GM21786 (cell line): ENCODE measurements at regions not wholly inside any gene's neighbourhood (a gene's known extent, or its start where the extent isn't known, plus 50 kb on each side); places are given as distances from the start of the nearest gene placed in this dataset.

Experiments
- ATAC-seq: cut with Tn5 transposase; IDR thresholded peaks from one replicate; pipeline ENCODE4 v1.9.1; 2021; ENCODE audit not compliant: unreplicated experiment

DNA sequence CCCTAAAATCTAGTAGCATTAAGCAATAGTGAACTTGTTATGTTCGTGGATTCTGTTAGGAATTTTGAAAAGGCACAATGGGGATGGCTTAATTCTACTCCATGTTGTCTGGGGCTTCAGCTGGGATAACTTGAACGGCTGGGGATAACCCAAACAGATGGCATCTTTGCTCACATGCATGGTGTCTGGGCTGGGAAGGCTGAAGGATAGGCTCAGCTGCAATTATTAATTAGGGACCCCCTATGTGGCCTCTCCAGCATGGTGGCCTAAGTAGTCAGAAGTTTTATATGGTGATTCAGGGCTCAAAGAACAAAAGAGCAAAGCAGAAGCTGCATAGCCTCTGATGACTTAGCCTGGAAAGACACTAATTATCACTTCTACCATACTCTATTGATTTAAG lies 551.1 kb downstream of the PSAT1 start:
- no peak for ATAC-seq

DNA sequence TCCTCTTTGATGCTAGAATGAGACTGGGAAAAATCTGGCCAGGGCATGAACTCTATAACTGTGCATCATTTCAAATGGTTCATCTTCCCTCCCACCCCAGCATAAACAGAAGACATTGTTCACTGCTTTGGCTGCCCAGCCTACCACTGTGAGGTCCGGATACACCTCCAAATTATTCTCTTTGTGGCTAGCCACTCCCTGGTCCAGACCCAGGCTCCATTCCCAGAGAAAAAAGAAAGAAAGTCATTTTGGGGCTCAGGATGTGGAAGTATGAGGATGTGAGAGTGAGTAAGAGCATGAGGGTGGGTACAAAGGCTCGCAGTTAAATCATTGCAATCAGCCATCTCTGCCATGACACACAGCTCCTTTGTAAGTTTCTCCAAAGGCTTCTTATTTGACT lies 559.2 kb downstream of the PSAT1 start:
- ATAC-seq = no peak

DNA sequence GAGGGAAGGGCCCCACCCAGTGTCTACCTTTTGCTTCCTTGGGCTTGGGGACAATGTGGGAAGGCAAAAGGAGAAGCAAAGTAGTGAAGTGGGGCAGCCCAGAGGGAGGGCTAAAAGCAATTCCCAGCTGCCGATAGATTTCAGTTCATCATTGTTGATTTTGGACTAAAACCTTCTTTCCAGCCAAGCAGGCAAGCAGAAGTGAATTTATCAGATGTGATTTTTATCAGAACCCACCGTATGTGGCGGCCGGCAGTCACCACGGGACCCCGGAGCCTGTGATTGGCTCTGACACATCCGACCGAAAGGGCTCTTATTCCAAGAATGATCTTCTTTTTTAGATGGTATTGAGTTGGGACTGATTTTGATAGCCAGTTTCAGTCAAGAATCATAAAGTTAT lies 559.9 kb downstream of the PSAT1 start:
- ATAC-seq = no peak

DNA sequence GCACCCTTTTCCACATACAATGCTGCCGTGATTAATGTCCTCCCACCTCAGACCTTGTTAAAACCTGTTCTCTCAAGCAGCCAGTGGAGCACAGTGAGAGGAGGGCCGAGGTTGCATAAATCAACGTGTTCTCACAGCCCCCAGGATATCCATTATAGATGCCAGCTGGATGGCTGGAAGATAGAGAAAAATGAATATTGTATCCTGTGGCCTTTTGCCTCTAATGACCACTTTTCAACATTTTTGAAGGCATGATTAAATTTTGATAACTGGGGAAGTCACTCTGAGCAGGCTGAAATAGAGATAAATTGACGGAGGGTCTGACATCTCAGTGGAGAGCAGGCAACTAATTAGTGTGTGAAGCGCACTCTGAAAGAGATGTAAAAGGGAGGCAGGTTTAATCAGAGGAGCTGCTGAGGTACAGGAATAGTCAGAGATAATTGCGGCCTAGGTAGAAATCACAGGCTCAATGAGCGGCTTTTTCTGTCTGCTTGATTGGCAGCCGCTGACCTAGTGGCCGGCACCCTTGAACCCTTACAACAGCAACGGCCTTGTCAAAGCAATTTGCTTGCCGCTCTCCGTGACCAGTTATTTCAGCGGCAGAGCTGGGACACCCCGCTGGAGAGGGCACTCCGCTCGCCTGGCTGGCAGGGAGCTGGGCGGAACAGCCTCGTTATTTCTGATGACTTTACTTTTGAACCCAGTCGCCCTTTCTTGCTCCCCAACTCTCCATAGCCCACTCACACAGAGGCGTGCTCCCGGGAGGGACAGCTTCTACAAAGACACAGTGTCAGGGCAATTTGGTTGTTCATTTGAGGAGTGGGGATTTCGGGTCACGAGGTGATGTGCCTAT lies 560.7 kb downstream of the PSAT1 start:
- ATAC-seq = no peak

DNA sequence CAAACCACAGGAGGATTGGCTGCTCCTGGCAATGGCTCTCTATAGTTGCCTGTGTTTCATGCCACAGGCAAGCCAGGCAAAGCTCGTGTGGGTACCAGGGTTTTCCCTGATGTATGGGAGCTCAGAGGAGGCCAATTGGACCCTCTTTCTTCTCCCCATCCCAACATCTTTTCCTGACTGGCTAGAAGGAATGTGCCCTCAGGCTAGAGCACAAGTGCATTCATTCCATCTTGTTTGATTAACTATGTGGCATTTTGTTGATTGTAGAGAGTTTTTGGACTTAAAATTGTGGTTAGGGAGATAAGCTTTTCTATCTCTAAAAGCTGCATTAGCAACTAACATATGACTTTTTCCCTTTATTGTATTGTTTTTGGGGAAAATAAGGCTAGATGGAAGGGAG lies 561.3 kb downstream of the PSAT1 start:
- no peak for ATAC-seq

DNA sequence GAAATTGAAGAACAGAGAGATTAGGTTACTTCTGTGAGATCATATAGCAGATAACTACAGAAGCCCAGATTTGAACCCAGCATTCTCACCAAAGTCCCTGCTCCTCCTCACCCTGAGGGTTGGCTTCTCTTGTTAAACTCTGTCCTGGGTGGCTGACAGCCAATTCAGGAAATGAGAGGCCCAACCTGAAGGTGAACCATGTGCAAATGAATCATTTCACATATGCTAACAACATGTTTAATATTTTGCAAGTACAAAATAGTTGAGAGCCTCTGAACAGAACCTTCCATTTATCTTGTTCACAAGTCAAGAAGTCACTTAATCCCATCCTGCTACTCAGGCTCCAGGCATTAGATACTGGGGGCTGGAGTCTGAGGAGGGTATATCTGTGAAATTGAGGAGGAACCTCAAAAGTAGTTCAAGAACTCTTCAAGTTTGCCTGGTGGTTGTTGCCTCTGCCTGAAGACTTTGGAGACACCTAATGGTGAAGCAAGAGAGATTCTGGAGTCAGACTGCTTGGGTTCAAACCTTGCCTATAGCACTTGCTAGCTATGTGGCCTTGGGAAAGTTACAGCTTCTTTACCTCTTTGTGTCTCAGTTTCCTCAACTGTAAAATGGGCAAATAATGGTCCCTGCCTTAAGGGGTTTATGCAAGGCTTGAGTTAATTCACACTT lies 564.0 kb downstream of the PSAT1 start:
- ATAC-seq = no peak

DNA sequence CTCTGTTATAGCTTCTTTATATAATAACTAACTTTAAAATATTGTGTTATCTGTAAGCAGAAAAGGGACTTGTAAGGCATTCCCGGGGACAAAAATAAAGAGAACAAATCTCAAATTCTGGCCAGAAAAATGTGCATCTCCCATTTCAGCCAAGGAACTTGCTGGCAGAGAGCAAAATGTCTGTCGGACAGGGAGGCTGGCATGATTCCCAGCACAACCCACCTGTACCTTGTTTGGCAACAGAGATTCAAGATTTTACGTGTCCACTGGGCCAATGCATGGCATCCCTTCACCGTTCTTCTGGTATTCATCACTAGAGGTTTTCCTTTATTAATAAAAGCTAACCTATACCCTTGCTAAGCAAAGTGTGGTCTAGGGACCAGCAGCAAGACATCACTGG lies 566.6 kb downstream of the PSAT1 start:
- ATAC-seq = no peak

DNA sequence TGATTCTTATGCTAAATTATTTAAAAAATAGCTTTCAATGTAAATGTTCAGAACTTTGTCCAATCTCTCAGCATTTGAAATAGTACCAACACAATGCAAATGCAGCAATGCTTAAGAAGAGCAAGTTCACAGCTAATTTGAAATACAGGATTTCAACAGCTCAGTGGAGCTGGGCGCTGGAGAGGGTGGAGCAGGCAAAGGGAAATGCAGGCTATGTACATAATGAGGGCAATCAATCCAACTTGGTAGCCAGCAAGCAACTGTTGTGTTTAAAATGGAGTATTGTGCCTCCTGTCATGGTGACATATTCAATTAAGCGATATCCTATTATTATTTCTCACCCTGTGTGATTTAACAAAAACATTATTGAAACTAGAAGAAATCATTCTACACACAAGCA lies 568.8 kb downstream of the PSAT1 start:
- ATAC-seq = no peak

DNA sequence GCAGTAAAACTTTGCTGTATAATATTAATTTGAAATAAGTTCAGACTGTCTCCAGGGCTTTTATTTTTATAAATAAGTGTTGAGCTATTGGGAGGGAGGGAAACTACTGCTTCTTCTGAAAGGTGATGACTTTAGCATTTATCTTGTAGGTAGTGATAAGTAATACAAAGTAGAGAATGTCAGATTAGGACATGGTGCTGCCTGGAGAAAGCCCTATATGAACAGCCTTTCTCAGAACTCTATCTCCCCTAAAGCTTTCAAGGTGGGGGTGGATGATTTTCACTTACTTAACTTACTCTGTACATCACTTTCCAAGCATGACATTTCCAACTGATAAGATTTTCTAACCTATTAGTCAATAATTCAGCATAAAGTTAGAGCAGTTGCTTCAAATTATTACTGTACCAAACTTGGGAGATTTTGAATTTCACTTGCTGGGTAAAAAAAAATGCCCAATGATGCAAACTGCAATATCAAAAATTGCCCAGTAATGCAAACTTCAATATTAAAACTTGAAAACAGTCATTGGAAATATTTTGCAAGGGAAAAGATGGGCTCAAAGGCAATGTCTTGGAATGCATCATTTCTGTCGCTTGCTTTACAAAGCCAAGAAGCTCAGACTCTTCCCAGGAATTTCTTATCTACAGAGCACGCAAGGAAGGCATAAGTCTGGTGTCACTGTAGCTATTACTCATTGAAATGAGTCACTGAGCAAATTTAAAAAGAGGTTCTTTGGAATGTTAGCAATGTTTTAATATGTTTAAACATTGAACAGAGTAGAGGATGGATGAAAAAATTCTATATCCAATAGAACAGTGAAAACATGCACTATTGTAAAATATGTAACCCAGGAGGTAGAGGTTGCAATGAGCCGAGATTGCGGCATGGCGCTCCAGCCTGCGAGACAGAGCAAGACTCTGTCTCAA lies 569.5 kb downstream of the PSAT1 start:
- no peak for ATAC-seq

DNA sequence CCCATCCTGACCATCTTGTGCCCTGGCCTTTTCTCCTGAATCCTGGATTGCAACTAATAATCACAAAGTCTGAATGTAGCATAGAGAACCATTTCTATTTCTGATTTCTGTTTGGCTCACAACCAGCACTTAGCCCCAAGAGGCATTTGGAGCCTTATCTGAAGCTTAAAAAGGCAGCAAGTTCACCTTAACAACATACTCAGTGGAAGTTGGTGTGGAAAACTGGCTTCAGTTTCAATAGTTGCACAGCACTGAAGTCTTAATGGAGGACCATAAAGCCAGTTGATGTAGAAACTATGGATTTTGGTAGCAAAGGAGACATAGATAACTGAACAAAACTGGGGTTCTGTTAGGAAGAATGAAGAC lies 574.1 kb downstream of the PSAT1 start:
- no peak for ATAC-seq

DNA sequence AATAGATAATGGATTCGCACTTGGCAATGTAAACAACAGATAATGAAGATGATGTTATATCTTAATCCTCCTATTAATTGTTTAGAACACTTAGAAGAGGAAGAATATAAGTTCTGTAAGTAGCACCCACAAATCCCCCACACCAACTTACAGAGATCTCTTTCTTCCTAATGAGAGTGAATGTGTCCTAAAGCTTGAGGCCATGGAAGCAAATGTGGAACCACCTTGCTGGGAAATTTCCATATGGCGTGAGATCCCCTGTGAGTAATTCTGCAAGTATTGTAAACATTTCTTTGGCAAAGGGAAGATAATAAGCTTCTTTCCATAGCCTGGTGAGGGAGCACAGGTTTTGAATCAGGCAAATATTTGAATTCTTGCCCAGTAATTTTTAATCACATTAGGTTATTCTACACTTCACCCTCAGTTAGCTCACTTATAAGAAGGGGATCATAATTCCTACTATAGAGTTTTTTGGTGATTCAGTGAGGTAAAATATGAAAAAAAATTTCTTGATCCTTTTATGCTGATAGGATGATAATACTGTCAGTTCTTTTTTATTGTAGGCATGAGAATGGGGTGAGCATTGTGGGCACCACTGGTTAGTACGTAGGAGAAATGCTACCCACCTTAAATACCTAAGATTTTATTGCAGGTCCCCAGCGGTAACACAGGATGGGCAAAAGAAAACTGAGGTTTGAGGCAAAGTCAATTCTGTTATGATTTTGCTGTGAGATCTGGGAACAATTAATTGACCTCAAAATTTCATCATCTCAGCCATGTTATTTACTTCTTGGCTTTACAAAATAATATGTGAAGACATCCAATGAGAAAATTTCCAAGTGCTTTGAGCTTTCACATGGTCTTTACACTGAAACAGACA lies 574.8 kb downstream of the PSAT1 start:
- ATAC-seq = no peak

DNA sequence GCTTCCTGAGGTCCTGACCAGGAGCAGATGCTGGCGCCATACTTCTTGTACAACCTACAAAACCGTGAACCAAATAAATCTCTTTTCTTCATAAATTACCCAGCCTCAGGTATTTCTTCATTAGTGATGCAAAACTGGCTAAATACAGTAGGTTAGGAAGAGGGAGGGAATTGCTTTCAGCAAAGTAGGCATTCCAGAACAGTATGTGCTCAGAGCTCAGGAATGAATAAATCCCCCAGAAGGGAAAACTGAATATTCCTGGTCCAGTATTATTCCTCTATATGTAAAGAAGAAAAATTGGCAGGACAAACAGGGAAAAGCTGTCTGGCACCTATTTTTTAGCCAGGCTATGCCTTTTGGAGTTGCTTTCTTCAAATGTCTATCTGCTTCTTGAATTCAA lies 577.1 kb downstream of the PSAT1 start:
- ATAC-seq = no peak

DNA sequence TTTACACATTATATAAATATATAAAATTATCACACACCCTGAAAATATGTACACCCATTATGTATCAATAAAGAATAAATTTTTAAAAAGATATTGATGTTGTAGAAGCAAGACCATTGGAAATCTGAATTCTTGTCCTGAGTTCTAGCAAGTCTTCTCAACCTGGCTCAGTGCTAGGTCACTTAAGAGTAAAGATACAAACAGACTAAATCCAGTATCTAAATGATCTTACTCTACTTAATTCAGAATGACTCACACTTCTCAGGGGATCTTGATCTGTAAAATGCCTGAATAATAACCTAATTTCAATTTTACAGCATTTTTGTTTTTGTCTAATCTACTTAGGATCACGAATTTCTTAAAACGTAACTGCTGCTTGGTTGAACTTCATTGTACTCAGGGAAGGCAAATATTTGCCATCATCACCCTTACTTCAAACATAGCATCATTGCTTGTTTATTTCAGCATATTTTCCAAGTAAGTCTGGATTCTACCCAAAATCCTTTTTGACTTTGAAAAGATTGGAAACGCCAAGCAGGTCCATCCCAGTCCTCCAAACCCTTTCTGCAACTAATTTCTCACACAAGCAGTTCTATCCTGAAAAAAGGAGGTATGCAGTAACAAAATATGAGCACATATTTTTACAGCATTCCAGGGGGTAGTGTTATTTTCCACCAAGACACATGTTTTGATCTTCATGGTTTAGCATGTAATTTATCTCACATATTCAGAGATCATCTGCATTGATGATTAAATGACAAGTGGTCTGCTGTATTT lies 582.6 kb downstream of the PSAT1 start:
- ATAC-seq = no peak

DNA sequence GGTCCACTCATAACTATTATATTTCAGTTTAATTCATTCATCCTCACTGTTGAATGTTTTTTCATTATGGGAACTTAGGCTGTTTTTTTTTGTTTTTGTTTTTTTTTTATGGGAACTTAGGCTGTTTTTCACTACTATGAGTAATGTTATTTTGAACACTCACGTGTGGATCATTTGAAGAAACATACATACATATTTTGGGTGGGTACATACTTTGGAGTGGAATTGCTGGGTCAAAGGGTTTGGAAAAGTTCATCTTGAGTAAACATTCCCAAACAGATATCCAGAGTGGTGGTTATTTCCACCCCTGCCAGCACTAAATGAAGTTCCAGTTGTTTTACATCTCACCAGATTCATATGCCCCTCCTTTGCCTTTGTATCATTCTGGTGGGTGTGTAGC lies 584.4 kb downstream of the PSAT1 start:
- no peak for ATAC-seq

DNA sequence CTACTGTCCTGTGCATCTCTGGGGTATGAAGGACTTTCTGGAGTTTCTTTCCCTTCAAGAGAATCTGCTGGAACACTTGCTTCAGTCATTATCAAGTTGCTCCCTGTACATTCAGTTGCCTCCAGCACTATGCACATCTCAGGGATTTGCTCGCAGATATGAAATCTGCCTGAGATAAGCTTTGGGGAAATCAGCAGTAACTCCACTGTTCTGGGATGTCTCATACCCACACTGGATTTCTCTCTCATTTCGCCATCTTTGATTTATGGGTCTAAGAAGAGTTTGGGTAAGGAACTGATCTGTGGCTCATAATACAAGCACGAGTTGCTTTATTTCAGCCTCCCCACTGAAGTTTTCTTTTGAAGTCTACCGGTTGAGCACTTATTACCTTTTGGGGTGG lies 585.6 kb downstream of the PSAT1 start:
- ATAC-seq = no peak

DNA sequence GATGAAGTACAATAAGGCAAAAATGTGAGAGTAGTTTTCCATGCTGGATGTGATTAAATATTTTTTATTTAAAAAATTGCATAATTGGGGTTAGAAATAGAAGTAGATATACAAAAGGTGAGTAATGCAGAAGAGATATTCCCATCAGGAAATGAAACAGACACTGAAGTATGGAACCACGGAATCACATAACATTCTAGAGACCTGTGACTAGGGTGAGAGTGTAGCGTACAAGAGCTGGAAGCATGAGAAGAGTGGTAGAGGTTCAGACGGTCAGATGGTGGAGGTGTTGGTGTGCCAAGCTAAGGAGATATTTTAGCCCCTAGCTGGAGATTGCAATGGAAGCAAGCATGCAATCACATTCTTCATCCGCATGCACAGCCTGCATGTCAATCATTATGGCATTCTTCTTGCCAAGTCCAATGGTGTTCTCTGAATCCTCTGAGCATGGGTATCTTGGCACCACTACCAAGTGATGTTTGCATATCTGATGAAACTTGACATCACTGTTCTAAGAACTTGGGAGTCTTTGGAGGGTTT lies 587.8 kb downstream of the PSAT1 start:
- ATAC-seq = no peak

DNA sequence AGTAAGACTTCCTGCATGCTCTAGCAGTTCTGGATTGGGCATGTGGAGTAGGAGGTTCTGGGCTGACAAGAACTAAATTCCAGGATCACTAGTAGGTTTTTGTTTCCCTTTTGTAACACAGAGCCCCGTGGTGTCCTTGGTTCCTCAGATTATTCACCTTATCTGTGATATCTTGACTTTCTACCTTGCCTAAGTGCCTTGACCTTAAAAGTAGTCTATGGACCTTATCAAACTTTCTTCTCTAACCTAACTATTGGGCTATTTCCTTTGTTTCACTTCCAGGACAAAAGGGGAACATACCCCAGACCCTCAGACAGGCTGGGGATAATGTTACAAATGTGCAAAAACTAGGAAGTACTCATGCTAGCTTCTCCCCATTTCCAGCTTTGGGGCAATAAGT lies 595.3 kb downstream of the PSAT1 start:
- ATAC-seq = no peak

DNA sequence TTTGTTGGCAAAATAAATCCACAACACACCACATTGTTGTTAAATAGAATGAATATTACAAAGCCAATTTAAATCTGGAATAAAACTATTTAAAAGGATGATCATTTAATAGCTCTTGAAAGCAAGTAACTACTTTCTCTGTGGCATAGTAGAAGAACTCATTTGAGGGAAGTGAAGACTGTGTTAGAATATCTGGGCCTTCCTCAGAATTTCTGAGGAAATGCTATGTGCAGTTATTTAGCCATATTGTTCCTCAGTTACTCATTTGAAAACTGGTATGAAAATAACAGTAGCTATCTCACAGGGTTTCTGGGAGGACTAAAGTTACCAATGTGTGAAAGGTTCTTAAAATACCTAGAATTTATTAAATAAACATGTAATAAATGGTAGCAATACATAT lies 595.8 kb downstream of the PSAT1 start:
- no peak for ATAC-seq

DNA sequence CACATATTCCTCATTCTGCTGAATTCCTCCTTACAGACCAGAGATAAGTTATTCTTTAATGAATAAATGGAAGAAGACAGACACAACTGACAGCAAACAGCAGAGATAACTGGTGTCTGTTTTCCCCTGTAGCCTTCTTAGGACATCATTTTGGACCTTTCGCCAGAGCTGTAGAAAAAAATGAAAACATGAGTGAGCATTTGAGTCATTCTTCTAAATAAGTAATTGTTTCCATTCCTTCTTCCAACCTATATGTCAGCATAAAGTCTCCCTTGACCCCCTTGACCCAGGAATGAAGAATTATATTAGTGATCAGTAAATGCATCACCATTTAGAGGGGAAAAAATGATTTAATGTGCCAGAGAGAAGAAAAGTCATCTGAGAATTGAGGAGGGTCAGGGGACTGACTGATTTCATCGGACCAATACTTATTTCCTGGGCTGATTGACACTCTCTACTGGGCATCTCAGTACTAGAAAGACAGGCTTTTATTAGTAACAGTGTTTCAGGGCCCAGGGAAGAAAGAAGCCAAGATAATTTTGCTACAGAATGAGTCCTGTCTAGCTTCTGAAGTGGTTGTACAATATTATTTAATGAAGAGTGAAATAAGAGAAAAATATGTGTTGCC lies 597.0 kb downstream of the PSAT1 start:
- no peak for ATAC-seq
